ENCODE measurements at regions not wholly inside any gene's neighbourhood (a gene's known extent, or its start where the extent isn't known, plus 50 kb on each side); places are given as distances from the start of the nearest gene placed in this dataset.
A peak's percentile ranks its signal among the peaks of the same experiment; 100 is the strongest.

DNA sequence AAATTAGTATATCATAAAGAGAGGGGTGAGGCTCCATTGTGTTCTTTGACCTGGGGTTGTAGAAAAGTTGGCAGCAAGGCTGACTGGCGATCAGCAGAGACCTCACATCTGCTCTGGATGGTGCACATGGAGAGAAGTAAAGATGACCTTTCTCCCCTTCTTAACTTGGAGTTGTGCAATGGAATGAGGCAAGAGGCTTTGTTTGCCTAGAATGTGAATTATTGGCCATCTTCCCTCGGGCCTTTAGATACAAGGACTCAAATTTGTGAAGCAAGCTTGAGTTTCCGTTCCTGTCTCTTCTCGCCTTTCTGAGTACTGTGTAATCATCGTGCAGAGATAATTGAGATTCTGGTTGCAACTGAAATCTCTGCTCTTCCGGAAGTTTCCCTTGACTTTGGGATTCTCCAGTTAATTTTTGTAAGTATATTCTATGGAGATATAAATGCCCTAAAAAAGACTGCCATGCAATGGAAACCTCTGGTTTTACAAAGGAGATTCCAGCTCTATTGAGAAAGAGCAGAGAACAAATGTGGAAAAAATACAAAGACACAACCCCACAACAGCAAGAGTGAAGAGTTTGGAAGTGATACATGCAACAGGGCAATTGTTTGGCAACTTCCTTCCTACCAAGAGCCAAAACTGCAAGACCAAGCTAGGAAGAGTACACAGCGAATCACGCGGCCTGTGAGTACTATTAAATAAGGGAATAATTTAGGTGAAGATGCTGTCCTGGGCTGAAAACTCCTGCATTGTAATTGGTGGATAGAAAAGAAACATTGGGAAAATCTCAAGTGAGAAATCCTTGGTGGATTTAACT lies 542.3 kb upstream of the NRP1 start:
- peak; percentile 43 for DNase-seq (ENCODE audit: insufficient read length, low spot score, missing footprints)
- Histone ChIP-seq H3K36me3 (ENCODE audit: insufficient read depth, low read length) (no peaks in the 10 kb centered on the region), H2AFZ (ENCODE audit: low read length) (no peak overlapping the region), H4K20me1 (ENCODE audit: insufficient read depth, low read length) (no peaks in the 10 kb centered on the region), H3K27me3 (ENCODE audit: insufficient read depth, low read length) (peaks cover 24% of the 10 kb centered on the region), H3K4me1 (ENCODE audit: insufficient read depth, low read length) (no peaks in the 10 kb centered on the region), H3K27ac (ENCODE audit: low read depth, low read length) (no peak overlapping the region), H3K9me3 (ENCODE audit: low read depth, low read length) (no peaks in the 10 kb centered on the region), H3K4me2 (ENCODE audit: insufficient read depth, low read length) (no peak overlapping the region), H3K4me3 (ENCODE audit: insufficient read depth, low read length) (no peak overlapping the region), H3K79me2 (ENCODE audit: insufficient read depth, low read length) (no peaks in the 10 kb centered on the region)
- TF ChIP-seq, protein P1, sequence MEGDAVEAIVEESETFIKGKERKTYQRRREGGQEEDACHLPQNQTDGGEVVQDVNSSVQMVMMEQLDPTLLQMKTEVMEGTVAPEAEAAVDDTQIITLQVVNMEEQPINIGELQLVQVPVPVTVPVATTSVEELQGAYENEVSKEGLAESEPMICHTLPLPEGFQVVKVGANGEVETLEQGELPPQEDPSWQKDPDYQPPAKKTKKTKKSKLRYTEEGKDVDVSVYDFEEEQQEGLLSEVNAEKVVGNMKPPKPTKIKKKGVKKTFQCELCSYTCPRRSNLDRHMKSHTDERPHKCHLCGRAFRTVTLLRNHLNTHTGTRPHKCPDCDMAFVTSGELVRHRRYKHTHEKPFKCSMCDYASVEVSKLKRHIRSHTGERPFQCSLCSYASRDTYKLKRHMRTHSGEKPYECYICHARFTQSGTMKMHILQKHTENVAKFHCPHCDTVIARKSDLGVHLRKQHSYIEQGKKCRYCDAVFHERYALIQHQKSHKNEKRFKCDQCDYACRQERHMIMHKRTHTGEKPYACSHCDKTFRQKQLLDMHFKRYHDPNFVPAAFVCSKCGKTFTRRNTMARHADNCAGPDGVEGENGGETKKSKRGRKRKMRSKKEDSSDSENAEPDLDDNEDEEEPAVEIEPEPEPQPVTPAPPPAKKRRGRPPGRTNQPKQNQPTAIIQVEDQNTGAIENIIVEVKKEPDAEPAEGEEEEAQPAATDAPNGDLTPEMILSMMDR (IDR thresholded peaks at IDR 0.05; ENCODE audit: extremely low read depth, low read depth, low read length) = no peak

DNA sequence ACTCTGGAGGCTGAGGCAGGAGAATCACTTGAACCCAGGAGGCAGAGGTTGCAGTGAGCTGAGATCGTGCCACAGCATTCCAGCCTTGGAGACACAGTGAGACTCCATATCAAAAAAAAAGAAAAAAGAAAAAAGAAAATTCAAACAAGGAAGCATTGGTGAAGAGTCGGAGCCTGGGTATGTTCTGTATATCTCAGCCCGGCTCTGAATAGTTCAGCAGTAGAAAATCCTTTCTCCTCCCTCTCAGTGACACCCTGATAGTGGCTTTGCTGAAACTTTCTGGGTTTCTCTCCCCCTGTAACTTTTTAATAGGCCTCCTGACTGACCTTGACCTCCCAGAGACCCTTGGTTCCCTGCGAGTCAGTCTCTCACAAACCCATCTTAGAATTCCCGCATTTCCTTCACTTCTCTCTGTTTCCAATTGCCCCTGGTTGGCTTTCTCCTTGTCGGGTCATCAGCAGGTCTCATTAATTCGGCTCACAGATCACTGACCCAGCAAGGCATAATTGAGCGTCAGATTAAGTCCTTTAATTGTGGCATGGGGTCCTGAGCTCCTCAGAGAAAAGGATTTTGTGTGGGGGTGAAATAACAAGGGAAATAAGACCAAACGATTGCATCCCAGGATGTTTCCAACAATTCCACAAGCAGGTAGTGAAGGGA lies 541.6 kb upstream of the NRP1 start:
- Histone ChIP-seq H3K4me1 (ENCODE audit: insufficient read depth, low read length) (no peaks in the 10 kb centered on the region), H3K4me2 (ENCODE audit: insufficient read depth, low read length) (no peak overlapping the region), H4K20me1 (ENCODE audit: insufficient read depth, low read length) (no peaks in the 10 kb centered on the region), H3K27ac (ENCODE audit: low read depth, low read length) (no peak overlapping the region), H3K36me3 (ENCODE audit: insufficient read depth, low read length) (no peaks in the 10 kb centered on the region), H3K4me3 (ENCODE audit: insufficient read depth, low read length) (no peak overlapping the region), H2AFZ (ENCODE audit: low read length) (no peak overlapping the region), H3K27me3 (ENCODE audit: insufficient read depth, low read length) (peaks cover 24% of the 10 kb centered on the region), H3K79me2 (ENCODE audit: insufficient read depth, low read length) (no peaks in the 10 kb centered on the region), H3K9me3 (ENCODE audit: low read depth, low read length) (no peaks in the 10 kb centered on the region)
- TF ChIP-seq, protein P1 (IDR thresholded peaks at IDR 0.05; ENCODE audit: extremely low read depth, low read depth, low read length) = no peak
- no peak for DNase-seq (ENCODE audit: insufficient read length, low spot score, missing footprints)

DNA sequence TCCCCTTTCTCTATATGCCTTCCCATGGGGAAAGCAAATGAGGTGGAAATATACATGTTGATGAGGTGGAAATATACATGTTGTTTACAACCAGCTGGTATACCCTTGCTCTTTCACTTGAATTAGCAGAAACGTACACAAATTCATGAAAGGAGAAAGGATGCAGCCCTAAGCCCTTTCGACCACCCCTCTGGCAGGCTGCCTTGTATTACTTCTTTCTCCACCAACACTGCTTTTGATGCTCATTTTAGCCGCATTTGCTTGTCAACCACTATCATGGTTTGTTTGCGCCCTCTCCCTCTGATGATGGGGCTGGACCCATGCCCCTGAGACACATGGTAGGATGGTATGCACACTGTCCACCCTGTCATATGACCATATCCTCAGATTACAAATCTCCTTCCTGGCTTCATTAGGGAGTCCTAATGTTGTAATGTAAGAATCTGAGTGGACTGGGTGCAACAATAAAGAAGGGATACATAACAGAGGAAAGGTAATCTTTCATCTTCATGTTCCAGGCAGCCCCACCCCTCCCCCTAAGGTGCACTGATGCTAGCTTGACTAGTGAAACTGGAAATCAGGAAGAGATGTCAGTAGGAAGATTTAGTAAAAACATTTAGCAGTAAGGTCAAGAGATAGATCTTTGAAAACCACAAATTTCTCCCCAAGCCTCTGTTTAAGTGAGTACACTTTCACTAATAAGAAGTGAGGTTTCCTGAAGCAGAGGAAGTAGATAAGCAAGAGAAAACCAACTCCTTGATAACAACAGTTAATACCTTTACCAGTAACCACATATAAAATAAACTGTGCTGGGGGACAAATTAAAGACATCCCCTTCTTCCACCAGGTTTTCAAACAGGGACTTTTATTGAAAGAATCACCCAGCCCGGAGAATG lies 536.8 kb upstream of the NRP1 start:
- Histone ChIP-seq H4K20me1 (ENCODE audit: insufficient read depth, low read length) (no peaks in the 10 kb centered on the region), H2AFZ (ENCODE audit: low read length) (no peak overlapping the region), H3K4me2 (ENCODE audit: insufficient read depth, low read length) (no peak overlapping the region), H3K27me3 (ENCODE audit: insufficient read depth, low read length) (peaks cover 38% of the 10 kb centered on the region), H3K79me2 (ENCODE audit: insufficient read depth, low read length) (no peaks in the 10 kb centered on the region), H3K36me3 (ENCODE audit: insufficient read depth, low read length) (no peaks in the 10 kb centered on the region), H3K4me3 (ENCODE audit: insufficient read depth, low read length) (no peak overlapping the region), H3K4me1 (ENCODE audit: insufficient read depth, low read length) (no peaks in the 10 kb centered on the region), H3K9me3 (ENCODE audit: low read depth, low read length) (no peaks in the 10 kb centered on the region), H3K27ac (ENCODE audit: low read depth, low read length) (no peak overlapping the region)
- no peak for DNase-seq (ENCODE audit: insufficient read length, low spot score, missing footprints)
- TF ChIP-seq, protein P1 (IDR thresholded peaks at IDR 0.05; ENCODE audit: extremely low read depth, low read depth, low read length) = no peak

Data from osteoblast (primary cell).